IPS DF 4.7 (cell line): ENCODE measurements at regions not wholly inside any gene's neighbourhood (a gene's known extent, or its start where the extent isn't known, plus 50 kb on each side); places are given as distances from the start of the nearest gene placed in this dataset.
"Not testable (repeated sequence)": the region's sequence is repeated elsewhere in the genome, so short reads cannot be mapped to it uniquely, and the experiment has no call there.

Experiments used
- DNase-seq: peaks from one replicate; pipeline ENCODE4 v3.0.0-alpha.2; 2013; ENCODE audit warnings: low spot score; ENCODE audit errors: extremely low read depth

- not testable (repeated sequence) for DNase-seq
These were observed 341.3 kb upstream of the PLGLB2 start for GRCh38 chr2:87406406-87407175.

- not testable (repeated sequence) for DNase-seq
These were observed 338.3 kb upstream of the PLGLB2 start for GRCh38 chr2:87409601-87410000.

GRCh38 chr2:87410371-87410770 is 337.5 kb upstream of the PLGLB2 start:
- not testable (repeated sequence) for DNase-seq

- DNase-seq = not testable (repeated sequence)
These were observed 335.7 kb upstream of the PLGLB2 start for GRCh38 chr2:87412036-87412820.

GRCh38 chr2:87414331-87414730 is 333.6 kb upstream of the PLGLB2 start:
- DNase-seq = not testable (repeated sequence)

- not testable (repeated sequence) for DNase-seq
These were observed 332.9 kb upstream of the PLGLB2 start for GRCh38 chr2:87414795-87415570.

GRCh38 chr2:87415586-87416265 is 332.2 kb upstream of the PLGLB2 start:
- DNase-seq = not testable (repeated sequence)

- DNase-seq = not testable (repeated sequence)
These were observed 331.7 kb upstream of the PLGLB2 start for GRCh38 chr2:87416266-87416592.

GRCh38 chr2:87417147-87417546 is 330.7 kb upstream of the PLGLB2 start:
- not testable (repeated sequence) for DNase-seq

- DNase-seq = not testable (repeated sequence)
These were observed 329.9 kb upstream of the PLGLB2 start for GRCh38 chr2:87417742-87418567.

GRCh38 chr2:87418823-87419822 is 328.8 kb upstream of the PLGLB2 start:
- DNase-seq = not testable (repeated sequence)

GRCh38 chr2:87419980-87420379 is 327.9 kb upstream of the PLGLB2 start:
- DNase-seq = not testable (repeated sequence)

GRCh38 chr2:87420954-87421353 is 326.9 kb upstream of the PLGLB2 start:
- not testable (repeated sequence) for DNase-seq

- not testable (repeated sequence) for DNase-seq
These were observed 323.8 kb upstream of the PLGLB2 start for GRCh38 chr2:87423796-87424762.

- not testable (repeated sequence) for DNase-seq
These were observed 323.1 kb upstream of the PLGLB2 start for GRCh38 chr2:87424763-87425154.

GRCh38 chr2:87425191-87425590 is 322.7 kb upstream of the PLGLB2 start:
- DNase-seq = not testable (repeated sequence)

- not testable (repeated sequence) for DNase-seq
These were observed 322.2 kb upstream of the PLGLB2 start for GRCh38 chr2:87425717-87426116.
